ENCODE measurements at regions not wholly inside any gene's neighbourhood (a gene's known extent, or its start where the extent isn't known, plus 50 kb on each side); places are given as distances from the start of the nearest gene placed in this dataset.

DNA sequence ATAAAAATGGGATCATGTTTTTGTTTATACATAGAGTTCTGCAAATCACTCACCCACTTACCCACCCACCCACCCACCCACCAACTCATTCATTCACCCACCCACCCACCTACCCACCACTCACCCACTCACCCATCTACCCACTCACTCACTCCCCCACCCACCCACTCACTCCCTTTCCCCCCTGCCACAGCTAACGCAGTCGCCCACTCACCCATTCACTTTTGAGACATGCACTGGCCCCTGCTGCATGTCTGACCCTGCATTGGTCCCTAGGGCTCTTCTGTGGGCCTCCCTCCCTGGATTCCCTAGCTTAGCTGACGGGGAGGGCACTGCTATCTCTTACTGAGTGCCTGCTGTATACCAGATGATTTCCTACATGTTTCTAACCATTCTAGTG, 100.4 kb upstream of the CSF3R start:
- ChIA-PET CTCF (no interaction called here), POLR2A (no interaction called here)
- Histone ChIP-seq H3K27ac (ENCODE audit: low read depth, low read length) (no peak overlapping the region), H3K9me3 (ENCODE audit: control insufficient read depth, insufficient read depth, low read length) (no peaks in the 10 kb centered on the region), H3K4me3 (ENCODE audit: low read depth, low read length) (no peak overlapping the region), H3K27me3 (ENCODE audit: control insufficient read depth, insufficient read depth, low read length) (peaks cover 16% of the 10 kb centered on the region)
- no peak for DNase-seq (ENCODE audit: low read depth, low spot score)
- TF ChIP-seq, protein P1, sequence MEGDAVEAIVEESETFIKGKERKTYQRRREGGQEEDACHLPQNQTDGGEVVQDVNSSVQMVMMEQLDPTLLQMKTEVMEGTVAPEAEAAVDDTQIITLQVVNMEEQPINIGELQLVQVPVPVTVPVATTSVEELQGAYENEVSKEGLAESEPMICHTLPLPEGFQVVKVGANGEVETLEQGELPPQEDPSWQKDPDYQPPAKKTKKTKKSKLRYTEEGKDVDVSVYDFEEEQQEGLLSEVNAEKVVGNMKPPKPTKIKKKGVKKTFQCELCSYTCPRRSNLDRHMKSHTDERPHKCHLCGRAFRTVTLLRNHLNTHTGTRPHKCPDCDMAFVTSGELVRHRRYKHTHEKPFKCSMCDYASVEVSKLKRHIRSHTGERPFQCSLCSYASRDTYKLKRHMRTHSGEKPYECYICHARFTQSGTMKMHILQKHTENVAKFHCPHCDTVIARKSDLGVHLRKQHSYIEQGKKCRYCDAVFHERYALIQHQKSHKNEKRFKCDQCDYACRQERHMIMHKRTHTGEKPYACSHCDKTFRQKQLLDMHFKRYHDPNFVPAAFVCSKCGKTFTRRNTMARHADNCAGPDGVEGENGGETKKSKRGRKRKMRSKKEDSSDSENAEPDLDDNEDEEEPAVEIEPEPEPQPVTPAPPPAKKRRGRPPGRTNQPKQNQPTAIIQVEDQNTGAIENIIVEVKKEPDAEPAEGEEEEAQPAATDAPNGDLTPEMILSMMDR (IDR thresholded peaks at IDR 0.05; ENCODE audit: low read depth, low read length), result no peak

DNA sequence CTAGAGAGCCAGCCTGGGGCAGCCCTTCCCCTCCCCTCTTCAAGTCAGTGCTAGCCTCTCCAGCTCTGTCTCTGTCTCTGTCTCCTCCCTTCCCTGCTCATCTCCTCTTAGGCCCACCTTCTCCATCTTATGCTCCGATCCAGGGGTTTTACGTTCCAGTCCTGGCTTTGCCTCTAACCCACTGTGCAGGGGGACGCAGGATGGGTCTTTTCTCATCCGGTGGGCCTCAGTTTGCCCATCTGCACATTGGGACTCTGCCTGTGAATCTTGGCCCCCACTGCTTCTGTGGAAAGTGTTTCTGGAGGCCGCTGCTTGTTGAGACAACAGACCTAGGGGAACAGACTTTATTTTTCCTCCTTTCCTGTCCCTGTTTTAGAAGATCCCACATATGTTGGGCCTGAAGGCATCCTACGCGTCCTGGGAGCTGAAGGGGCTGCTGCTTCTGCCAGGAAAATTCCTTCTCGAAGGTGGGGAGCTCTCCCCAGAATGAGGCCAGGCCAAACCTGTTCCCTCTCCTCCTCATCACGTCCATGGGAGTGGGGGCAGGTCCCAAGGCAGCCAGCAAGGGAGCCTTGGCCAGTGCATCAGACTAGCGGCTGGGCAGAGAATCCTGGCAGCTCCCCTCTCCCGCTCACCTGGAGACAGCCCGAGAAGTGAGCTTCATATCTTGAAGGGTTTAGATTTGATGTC, 99.5 kb upstream of the CSF3R start:
- no peak for DNase-seq (ENCODE audit: low read depth, low spot score)
- Histone ChIP-seq H3K27ac (ENCODE audit: low read depth, low read length) (no peak overlapping the region), H3K27me3 (ENCODE audit: control insufficient read depth, insufficient read depth, low read length) (peaks cover 16% of the 10 kb centered on the region), H3K4me3 (ENCODE audit: low read depth, low read length) (no peak overlapping the region), H3K9me3 (ENCODE audit: control insufficient read depth, insufficient read depth, low read length) (no peaks in the 10 kb centered on the region)
- TF ChIP-seq, protein P1 (IDR thresholded peaks at IDR 0.05; ENCODE audit: low read depth, low read length), result no peak
- CTCF ChIA-PET, result interaction anchor here (0.6 kb wide), 2 partner anchors 9 to 26 kb away, joined by 3 read pairs; no protein-coding TSS in a partner anchor
- POLR2A ChIA-PET, result no interaction called here

DNA sequence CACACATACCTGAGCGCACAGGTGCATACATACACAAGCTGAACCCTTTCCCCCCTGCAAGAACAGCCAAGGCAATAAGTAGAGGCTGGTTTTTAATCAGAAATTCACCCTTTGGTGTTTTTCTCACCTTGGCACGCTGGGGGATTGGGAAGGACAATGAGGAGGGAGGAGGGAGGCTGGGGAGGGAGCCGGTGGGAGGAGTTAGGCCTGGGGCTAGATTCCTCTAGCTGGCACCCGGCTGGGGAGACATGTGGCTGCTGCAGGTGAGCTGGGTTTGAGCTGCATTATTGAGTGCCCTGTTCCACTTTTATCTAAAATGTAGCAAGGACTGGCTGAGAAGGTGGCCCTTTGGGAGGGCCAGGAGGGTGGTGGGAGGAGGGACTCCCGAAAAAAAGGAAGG, 97.8 kb upstream of the CSF3R start:
- Histone ChIP-seq H3K4me3 (ENCODE audit: low read depth, low read length) (no peak overlapping the region), H3K27me3 (ENCODE audit: control insufficient read depth, insufficient read depth, low read length) (peaks cover 13% of the 10 kb centered on the region), H3K9me3 (ENCODE audit: control insufficient read depth, insufficient read depth, low read length) (no peaks in the 10 kb centered on the region), H3K27ac (ENCODE audit: low read depth, low read length) (no peak overlapping the region)
- DNase-seq (ENCODE audit: low read depth, low spot score), result no peak
- TF ChIP-seq, protein P1 (IDR thresholded peaks at IDR 0.05; ENCODE audit: low read depth, low read length), result no peak
- CTCF ChIA-PET, result no interaction called here
- POLR2A ChIA-PET, result no interaction called here

DNA sequence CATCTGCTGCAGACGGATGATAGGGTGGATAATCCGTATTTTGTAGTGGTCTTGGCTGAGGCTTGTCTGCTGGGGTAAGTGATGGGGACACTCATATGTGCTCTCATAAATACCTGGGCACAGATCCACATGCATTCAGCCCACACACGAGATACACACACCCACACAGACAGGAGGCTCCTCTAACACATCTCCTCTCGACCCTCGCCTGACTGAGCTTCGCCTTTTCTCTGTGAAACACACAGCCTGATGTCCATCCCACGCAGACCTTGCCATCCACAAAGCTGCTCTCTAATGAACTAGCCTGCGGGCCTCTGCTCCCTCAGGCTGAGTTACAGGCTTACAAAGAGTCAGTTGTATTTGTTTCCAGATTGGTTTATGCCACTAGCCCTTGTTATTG, 96.3 kb upstream of the CSF3R start:
- no peaks in the 10 kb centered on the region for H3K9me3 ChIP-seq (ENCODE audit: control insufficient read depth, insufficient read depth, low read length)
- TF ChIP-seq, protein P1 (IDR thresholded peaks at IDR 0.05; ENCODE audit: low read depth, low read length), result no peak
- no peak overlapping the region for H3K27ac ChIP-seq (ENCODE audit: low read depth, low read length)
- H3K4me3 ChIP-seq (ENCODE audit: low read depth, low read length), result no peak overlapping the region
- peaks cover 9% of the 10 kb centered on the region for H3K27me3 ChIP-seq (ENCODE audit: control insufficient read depth, insufficient read depth, low read length)
- ChIA-PET POLR2A (no interaction called here), CTCF (no interaction called here)
- no peak for DNase-seq (ENCODE audit: low read depth, low spot score)

DNA sequence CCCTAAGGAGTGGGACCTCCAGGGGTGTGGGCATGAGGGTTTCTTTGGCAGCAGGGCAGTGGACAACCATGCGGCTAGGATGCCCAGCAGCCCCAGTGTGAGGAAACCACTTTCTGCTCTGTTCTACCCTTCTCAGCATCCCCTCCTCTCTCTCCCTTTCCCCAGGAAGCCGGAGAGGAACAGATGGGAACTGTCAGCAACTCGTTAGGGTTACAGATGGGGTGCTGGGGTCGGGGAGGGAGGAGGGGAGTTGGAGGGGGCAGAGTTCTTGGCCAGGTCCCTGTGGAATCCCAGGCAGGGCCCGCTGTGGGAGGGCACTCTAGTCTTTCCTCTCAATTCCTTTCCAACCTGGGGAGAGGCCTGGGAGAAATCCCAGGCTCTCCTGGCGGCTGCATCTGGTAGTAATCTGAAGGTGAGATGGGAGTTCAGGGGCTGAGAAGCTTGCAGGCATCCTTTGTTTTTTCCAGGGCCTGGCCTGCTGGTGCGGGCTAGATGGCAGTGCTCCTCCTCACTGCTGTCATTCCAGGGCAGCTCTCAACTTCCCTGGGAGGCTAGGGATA, 93.9 kb upstream of the CSF3R start:
- Histone ChIP-seq H3K27ac (ENCODE audit: low read depth, low read length) (no peak overlapping the region), H3K27me3 (ENCODE audit: control insufficient read depth, insufficient read depth, low read length) (peaks cover 9% of the 10 kb centered on the region), H3K4me3 (ENCODE audit: low read depth, low read length) (no peak overlapping the region), H3K9me3 (ENCODE audit: control insufficient read depth, insufficient read depth, low read length) (no peaks in the 10 kb centered on the region; the same call in 1 of the 2 replicates)
- DNase-seq (ENCODE audit: low read depth, low spot score), result no peak
- POLR2A ChIA-PET, result no interaction called here
- CTCF ChIA-PET, result interaction anchor here (0.6 to 1.8 kb wide), 14 partner anchors 9 to 860 kb away, joined by 3 to 10 read pairs (median 3); no protein-coding TSS in a partner anchor
- TF ChIP-seq, protein P1 (IDR thresholded peaks at IDR 0.05; ENCODE audit: low read depth, low read length), result no peak

Data from AG04450 (cell line).